Loucy (cell line): ENCODE measurements at regions not wholly inside any gene's neighbourhood (a gene's known extent, or its start where the extent isn't known, plus 50 kb on each side); places are given as distances from the start of the nearest gene placed in this dataset.

Source experiments
- H2AFZ ChIP-seq: fragments of 200-600 bp; sonication (generic); 2 replicates; pipeline ENCODE4 v1.6.0; 2016; ENCODE audit warnings: antibody characterized with exemption, mild to moderate bottlenecking, low read length, moderate library complexity
- H3F3A ChIP-seq: fragments of 200-600 bp; 2 replicates; pipeline ENCODE4 v1.6.0; 2016; ENCODE audit warnings: antibody characterized with exemption, low read depth, mild to moderate bottlenecking
- H3K27me3 ChIP-seq: fragments of 200-600 bp; sonication (generic); 2 replicates; pipeline ENCODE4 v1.6.1; 2014; ENCODE audit warnings: low read length, mild to moderate bottlenecking; ENCODE audit not compliant: insufficient read depth, poor library complexity, severe bottlenecking
- H3K36me3 ChIP-seq: fragments of 200-600 bp; sonication (generic); 2 replicates; pipeline ENCODE4 v1.6.1; 2016; ENCODE audit warnings: low read length; ENCODE audit not compliant: insufficient read depth
- H3K4me1 ChIP-seq: fragments of 200-600 bp; sonication (generic); 2 replicates; pipeline ENCODE4 v1.5.1; 2014; ENCODE audit warnings: low read length, mild to moderate bottlenecking; ENCODE audit not compliant: insufficient read depth, poor library complexity, severe bottlenecking
- H3K4me2 ChIP-seq: fragments of 200-600 bp; sonication (generic); 2 replicates; pipeline ENCODE4 v1.6.0; 2014; ENCODE audit warnings: antibody characterized with exemption, low read length, low read depth, mild to moderate bottlenecking; ENCODE audit not compliant: poor library complexity, severe bottlenecking
- H3K4me3 ChIP-seq: fragments of 200-600 bp; sonication (generic); 2 replicates; pipeline ENCODE4 v1.5.1; 2014; ENCODE audit warnings: low read length, mild to moderate bottlenecking, mixed read lengths; ENCODE audit not compliant: poor library complexity, severe bottlenecking
- H3K79me2 ChIP-seq: fragments of 200-600 bp; sonication (generic); 2 replicates; pipeline ENCODE4 v1.6.1; 2014; ENCODE audit warnings: low read length; ENCODE audit not compliant: insufficient read depth
- H3K9ac ChIP-seq: fragments of 200-600 bp; sonication (generic); 2 replicates; pipeline ENCODE4 v1.6.0; 2014; ENCODE audit warnings: mild to moderate bottlenecking, low read depth, low read length, moderate library complexity; ENCODE audit not compliant: poor library complexity, severe bottlenecking
- H3K9me2 ChIP-seq: fragments of 200-600 bp; sonication (generic); replicated peaks from 2 replicates; pipeline ENCODE4 v1.6.1; 2016; ENCODE audit warnings: low read depth, low read length, mixed read lengths
- H3K9me3 ChIP-seq: fragments of 200-600 bp; sonication (generic); 2 replicates; pipeline ENCODE4 v1.6.1; 2014; ENCODE audit warnings: mild to moderate bottlenecking, antibody characterized with exemption, low read length, low read depth; ENCODE audit not compliant: insufficient read depth
- H4K20me1 ChIP-seq: fragments of 200-600 bp; sonication (generic); 2 replicates; pipeline ENCODE4 v1.6.0; 2014; ENCODE audit warnings: antibody characterized with exemption, low read length, mild to moderate bottlenecking; ENCODE audit not compliant: insufficient read depth, poor library complexity, severe bottlenecking
- CTCF ChIP-seq: fragments of 200-600 bp; sonication (generic); conservative IDR thresholded peaks from 2 replicates; pipeline ENCODE4 v1.5.1; 2014; ENCODE audit warnings: mild to moderate bottlenecking, antibody characterized with exemption, low read length
- EZH2phosphoT487 ChIP-seq: fragments of 200-600 bp; IDR thresholded peaks from 2 replicates; pipeline ENCODE4 v1.6.1; 2018; ENCODE audit warnings: antibody characterized with exemption, mild to moderate bottlenecking, moderate library complexity, borderline replicate concordance

- Histone ChIP-seq H3K79me2 (no peaks in the 10 kb centered on the region), H3K27me3 (no peaks in the 10 kb centered on the region), H3K9me2 (no peaks in the 10 kb centered on the region), H3K4me2 (peak overlapping the region; percentile 36), H3K36me3 (no peaks in the 10 kb centered on the region), H3K4me1 (peaks cover 19% of the 10 kb centered on the region), H4K20me1 (no peaks in the 10 kb centered on the region), H3K4me3 (no peak overlapping the region), H3K9ac (no peak overlapping the region), H3K9me3 (no peaks in the 10 kb centered on the region), H2AFZ (no peak overlapping the region), H3F3A (no peaks in the 10 kb centered on the region)
- TF ChIP-seq EZH2phosphoT487, result no peak
- TF ChIP-seq CTCF, result no peak
Observed at GRCh38 chr16:87244636-87245197, 72.5 kb downstream of the C16orf95 start.

GRCh38 chr16:87245511-87245910 is 71.7 kb downstream of the C16orf95 start:
- H3K9me3 ChIP-seq, result no peaks in the 10 kb centered on the region
- no peak overlapping the region for H2AFZ ChIP-seq
- H3K9ac ChIP-seq, result no peak overlapping the region
- H3K9me2 ChIP-seq, result no peaks in the 10 kb centered on the region
- no peaks in the 10 kb centered on the region for H3K36me3 ChIP-seq
- no peak for TF ChIP-seq CTCF
- no peak for TF ChIP-seq EZH2phosphoT487
- no peaks in the 10 kb centered on the region for H4K20me1 ChIP-seq
- H3K4me3 ChIP-seq, result no peak overlapping the region
- H3K27me3 ChIP-seq, result no peaks in the 10 kb centered on the region
- no peaks in the 10 kb centered on the region for H3K79me2 ChIP-seq
- H3K4me2 ChIP-seq, result no peak overlapping the region
- H3F3A ChIP-seq, result no peaks in the 10 kb centered on the region
- peaks cover 19% of the 10 kb centered on the region for H3K4me1 ChIP-seq

- Histone ChIP-seq H3K36me3 (no peaks in the 10 kb centered on the region), H4K20me1 (no peaks in the 10 kb centered on the region), H3K4me3 (no peak overlapping the region), H3K4me2 (no peak overlapping the region), H3K4me1 (peaks cover 19% of the 10 kb centered on the region), H3K9ac (no peak overlapping the region), H2AFZ (no peak overlapping the region), H3K79me2 (no peaks in the 10 kb centered on the region), H3K27me3 (no peaks in the 10 kb centered on the region), H3K9me2 (no peaks in the 10 kb centered on the region), H3F3A (no peaks in the 10 kb centered on the region), H3K9me3 (no peaks in the 10 kb centered on the region)
- no peak for TF ChIP-seq CTCF
- no peak for TF ChIP-seq EZH2phosphoT487
Observed at GRCh38 chr16:87246269-87247065, 70.7 kb downstream of the C16orf95 start.
